ENCODE measurements at regions not wholly inside any gene's neighbourhood (a gene's known extent, or its start where the extent isn't known, plus 50 kb on each side); places are given as distances from the start of the nearest gene placed in this dataset.
"Not testable (repeated sequence)": the region's sequence is repeated elsewhere in the genome, so short reads cannot be mapped to it uniquely, and the experiment has no call there.

- no peak for ATAC-seq
- TF ChIP-seq REST (IDR thresholded peaks at IDR 0.05; ENCODE audit: insufficient read depth in 1 of 2, low read depth in 2 of 2, low read length in 1 of 2): no peak
- no peak for TF ChIP-seq POLR2AphosphoS5 (IDR thresholded peaks at IDR 0.05; ENCODE audit: low read depth, low read length)
- no peak for TF ChIP-seq SIN3A (IDR thresholded peaks at IDR 0.05; ENCODE audit: borderline replicate concordance, insufficient read depth, low read depth, low read length)
- no peak for TF ChIP-seq TCF7L2 (IDR thresholded peaks at IDR 0.05; ENCODE audit: low read depth, low read length)
- no peak for TF ChIP-seq CTCF (IDR thresholded peaks at IDR 0.05)
- no peaks in the 10 kb centered on the region for H3K36me3 ChIP-seq (ENCODE audit: control insufficient read depth, insufficient read depth, low read length)
- peaks cover 6% of the 10 kb centered on the region; the same call in 1 of the 2 replicates for H3K4me1 ChIP-seq (ENCODE audit: control insufficient read depth, insufficient read depth, low read length)
- H3K27ac ChIP-seq (ENCODE audit: low read length): no peak overlapping the region
- no peaks in the 10 kb centered on the region for H3K9me3 ChIP-seq (ENCODE audit: control insufficient read depth, insufficient read depth, low read depth, low read length)
- no peak overlapping the region for H3K4me3 ChIP-seq (ENCODE audit: low read depth in 2 of 2, low read length in 2 of 2)
- intact Hi-C loops (cut with micrococcal nuclease; ENCODE audit: unreplicated experiment): no loop called here
- in situ Hi-C loops (cut with HindIII; ENCODE audit: low pct_unique_long_range_greater_than_20kb, low sequenced_read_pairs): no loop called here
- no peak for DNase-seq (ENCODE audit: low read depth, low spot score)
- no peaks in the 10 kb centered on the region for H3K27me3 ChIP-seq (ENCODE audit: control insufficient read depth, insufficient read depth, low read length)
- CTCF ChIA-PET: no interaction called here
- POLR2A ChIA-PET: no interaction called here
- BruUV-seq (replicated peaks): no TSS peak
These were observed 604.7 kb downstream of the RFPL4B start for GRCh38 chr6:112951829-112952228.

GRCh38 chr6:112955743-112956142 is 608.6 kb downstream of the RFPL4B start:
- H3K4me1 ChIP-seq (ENCODE audit: control insufficient read depth, insufficient read depth, low read length); in situ Hi-C loops (cut with HindIII; ENCODE audit: low pct_unique_long_range_greater_than_20kb, low sequenced_read_pairs); H3K27ac ChIP-seq (ENCODE audit: low read length); ATAC-seq; H3K4me3 ChIP-seq (ENCODE audit: low read depth in 2 of 2, low read length in 2 of 2); DNase-seq (ENCODE audit: low read depth, low spot score); CTCF ChIA-PET; intact Hi-C loops (cut with micrococcal nuclease; ENCODE audit: unreplicated experiment); H3K27me3 ChIP-seq (ENCODE audit: control insufficient read depth, insufficient read depth, low read length); H3K36me3 ChIP-seq (ENCODE audit: control insufficient read depth, insufficient read depth, low read length); POLR2A ChIA-PET; H3K9me3 ChIP-seq (ENCODE audit: control insufficient read depth, insufficient read depth, low read depth, low read length); BruUV-seq (replicated peaks): not testable (repeated sequence)

GRCh38 chr6:112956696-112957535 is 609.8 kb downstream of the RFPL4B start:
- H3K4me1 ChIP-seq (ENCODE audit: control insufficient read depth, insufficient read depth, low read length): peaks cover 8% of the 10 kb centered on the region; the same call in 1 of the 2 replicates
- in situ Hi-C loops (cut with HindIII; ENCODE audit: low pct_unique_long_range_greater_than_20kb, low sequenced_read_pairs) (no loop called here), intact Hi-C loops (cut with micrococcal nuclease; ENCODE audit: unreplicated experiment) (no loop called here)
- no TSS peak for BruUV-seq (replicated peaks)
- no peak for DNase-seq (ENCODE audit: low read depth, low spot score)
- no peaks in the 10 kb centered on the region for H3K36me3 ChIP-seq (ENCODE audit: control insufficient read depth, insufficient read depth, low read length)
- POLR2A ChIA-PET: no interaction called here
- no peak overlapping the region for H3K4me3 ChIP-seq (ENCODE audit: low read depth in 2 of 2, low read length in 2 of 2)
- no peaks in the 10 kb centered on the region for H3K9me3 ChIP-seq (ENCODE audit: control insufficient read depth, insufficient read depth, low read depth, low read length)
- no peaks in the 10 kb centered on the region for H3K27me3 ChIP-seq (ENCODE audit: control insufficient read depth, insufficient read depth, low read length)
- H3K27ac ChIP-seq (ENCODE audit: low read length): no peak overlapping the region
- CTCF ChIA-PET: interaction anchor here (0.6 kb wide), 1 partner anchor 922 kb away, joined by 3 read pairs; no protein-coding TSS in a partner anchor
- TF ChIP-seq SIN3A (IDR thresholded peaks at IDR 0.05; ENCODE audit: borderline replicate concordance, insufficient read depth, low read depth, low read length): no peak
- no peak for TF ChIP-seq CTCF (IDR thresholded peaks at IDR 0.05)
- TF ChIP-seq POLR2AphosphoS5 (IDR thresholded peaks at IDR 0.05; ENCODE audit: low read depth, low read length): peak; percentile 23; the same call in 1 of the 2 replicates
- TF ChIP-seq REST (IDR thresholded peaks at IDR 0.05; ENCODE audit: insufficient read depth in 1 of 2, low read depth in 2 of 2, low read length in 1 of 2): no peak
- TF ChIP-seq TCF7L2 (IDR thresholded peaks at IDR 0.05; ENCODE audit: low read depth, low read length): 0 out of 2 replicates have a peak, but pooled peaks have one; percentile 41
- peak; percentile 48 for ATAC-seq
